H9 (cell line): ENCODE measurements at regions not wholly inside any gene's neighbourhood (a gene's known extent, or its start where the extent isn't known, plus 50 kb on each side); places are given as distances from the start of the nearest gene placed in this dataset.

Experiments
- DNase-seq: peaks from one replicate; pipeline ENCODE4 v3.0.0-alpha.2; 2017
- H2AFZ ChIP-seq: one replicate; pipeline ENCODE4 v1.6.1; 2013; ENCODE audit warnings: mild to moderate bottlenecking, low read length, control low read depth, moderate library complexity
- H2AK5ac ChIP-seq: 2 replicates; pipeline ENCODE4 v1.6.1; 2013; ENCODE audit warnings: low read length, control low read depth, mixed read lengths; ENCODE audit not compliant: insufficient read length
- H2BK120ac ChIP-seq: one replicate; pipeline ENCODE4 v1.6.1; 2013; ENCODE audit warnings: low read depth, mild to moderate bottlenecking, low read length, control low read depth, inconsistent platforms; ENCODE audit not compliant: poor library complexity, severe bottlenecking
- H2BK12ac ChIP-seq: 2 replicates; pipeline ENCODE4 v1.6.1; 2013; ENCODE audit warnings: low read length, control low read depth, mixed read lengths, low read depth; ENCODE audit not compliant: insufficient read length
- H2BK15ac ChIP-seq: 2 replicates; pipeline ENCODE4 v1.6.1; 2013; ENCODE audit warnings: low read depth, low read length, control low read depth
- H2BK20ac ChIP-seq: one replicate; pipeline ENCODE4 v1.6.1; 2013; ENCODE audit warnings: low read depth, mild to moderate bottlenecking, low read length, control low read depth, inconsistent platforms; ENCODE audit not compliant: poor library complexity, severe bottlenecking
- H2BK5ac ChIP-seq: 2 replicates; pipeline ENCODE4 v1.6.1; 2013; ENCODE audit warnings: low read length, control low read depth, mixed read lengths; ENCODE audit not compliant: insufficient read length
- H3K14ac ChIP-seq: 2 replicates; pipeline ENCODE4 v1.6.1; 2013; ENCODE audit warnings: low read length, control low read depth; ENCODE audit not compliant: insufficient read depth
- H3K18ac ChIP-seq: 2 replicates; pipeline ENCODE4 v1.6.1; 2013; ENCODE audit warnings: low read depth, mild to moderate bottlenecking, mixed read lengths, low read length, control low read depth; ENCODE audit not compliant: insufficient read length
- H3K23ac ChIP-seq: 2 replicates; pipeline ENCODE4 v1.6.1; 2013; ENCODE audit warnings: low read length, control low read depth, mixed read lengths, low read depth; ENCODE audit not compliant: insufficient read length
- H3K23me2 ChIP-seq: 2 replicates; pipeline ENCODE4 v1.6.1; 2013; ENCODE audit warnings: low read depth, mild to moderate bottlenecking, mixed read lengths, low read length, control low read depth; ENCODE audit not compliant: insufficient read length, poor library complexity, severe bottlenecking
- H3K27ac ChIP-seq: 2 replicates; pipeline ENCODE4 v1.5.1; 2013; ENCODE audit warnings: low read length, control low read depth, mixed read lengths, low read depth; ENCODE audit not compliant: insufficient read length
- H3K27me3 ChIP-seq: 2 replicates; pipeline ENCODE4 v1.6.1; 2013; ENCODE audit warnings: low read length, control low read depth, inconsistent platforms; ENCODE audit not compliant: insufficient read depth
- H3K4ac ChIP-seq: 2 replicates; pipeline ENCODE4 v1.6.1; 2013; ENCODE audit warnings: low read depth, mild to moderate bottlenecking, control low read depth, inconsistent platforms, low read length, moderate library complexity
- H3K4me1 ChIP-seq: 2 replicates; pipeline ENCODE4 v1.6.1; 2013; ENCODE audit warnings: low read length, control low read depth, inconsistent platforms; ENCODE audit not compliant: insufficient read depth
- H3K4me2 ChIP-seq: 2 replicates; pipeline ENCODE4 v1.6.1; 2013; ENCODE audit warnings: low read length, control low read depth, mixed read lengths; ENCODE audit not compliant: insufficient read length, insufficient read depth
- H3K56ac ChIP-seq: 2 replicates; pipeline ENCODE4 v1.6.1; 2013; ENCODE audit warnings: low read depth, mild to moderate bottlenecking, mixed read lengths, low read length, control low read depth; ENCODE audit not compliant: insufficient read length
- H3K79me1 ChIP-seq: 2 replicates; pipeline ENCODE4 v1.6.1; 2013; ENCODE audit warnings: low read depth, mild to moderate bottlenecking, moderate library complexity, low read length, control low read depth, inconsistent platforms; ENCODE audit not compliant: insufficient read depth, poor library complexity, severe bottlenecking
- H3K79me2 ChIP-seq: 2 replicates; pipeline ENCODE4 v1.6.1; 2013; ENCODE audit warnings: low read length, control low read depth, inconsistent platforms; ENCODE audit not compliant: insufficient read depth
- H3K9ac ChIP-seq: 2 replicates; pipeline ENCODE4 v1.6.1; 2013; ENCODE audit warnings: low read length, control low read depth, mixed read lengths; ENCODE audit not compliant: insufficient read length; ENCODE audit errors: extremely low read depth
- H3K9me3 ChIP-seq: one replicate; pipeline ENCODE4 v1.6.1; 2013; ENCODE audit warnings: low read depth, low read length, inconsistent platforms; ENCODE audit not compliant: control insufficient read depth
- H3T11ph ChIP-seq: one replicate; pipeline ENCODE4 v1.6.1; 2013; ENCODE audit warnings: mild to moderate bottlenecking, low read length, control low read depth, inconsistent platforms
- H4K20me1 ChIP-seq: one replicate; pipeline ENCODE4 v1.6.1; 2013; ENCODE audit not compliant: control insufficient read depth, insufficient read length, insufficient read depth
- H4K5ac ChIP-seq: 2 replicates; pipeline ENCODE4 v1.6.1; 2013; ENCODE audit warnings: low read depth, mild to moderate bottlenecking, mixed read lengths, low read length, control low read depth; ENCODE audit not compliant: insufficient read length
- H4K8ac ChIP-seq: replicated peaks from 2 replicates; pipeline ENCODE4 v1.6.1; 2013; ENCODE audit warnings: low read length, control low read depth, mixed read lengths, low read depth; ENCODE audit not compliant: insufficient read length
- H4K91ac ChIP-seq: 2 replicates; pipeline ENCODE4 v1.6.1; 2013; ENCODE audit warnings: low read depth, mild to moderate bottlenecking, moderate library complexity, mixed read lengths, low read length, control low read depth; ENCODE audit not compliant: insufficient read length
- H3K27ac Mint-ChIP-seq, 3 experiments: 2 replicates in 2 of 3; 3 replicates in 1 of 3; pipeline ENCODE4 v1.8.0; 2020 to 2021; ENCODE audit warnings: mixed read lengths in 3 of 3, mild to moderate bottlenecking in 1 of 3, moderate library complexity in 1 of 3
- H3K27me3 Mint-ChIP-seq: 2 replicates; pipeline ENCODE4 v1.8.0; 2021; ENCODE audit warnings: low read depth, mild to moderate bottlenecking, moderate library complexity, mixed read lengths
- H3K36me3 Mint-ChIP-seq, 3 experiments: 2 replicates in 2 of 3; 3 replicates in 1 of 3; pipeline ENCODE4 v1.8.0; 2020 to 2021; ENCODE audit warnings: low read depth in 3 of 3, mixed read lengths in 3 of 3; ENCODE audit not compliant: insufficient read depth in 1 of 3
- H3K4me1 Mint-ChIP-seq, 2 experiments: 2 replicates each; pipeline ENCODE4 v1.8.0; 2020; ENCODE audit warnings: mixed read lengths in 2 of 2
- H3K4me3 Mint-ChIP-seq, 2 experiments: 2 replicates in 1 of 2; 3 replicates in 1 of 2; pipeline ENCODE4 v1.8.0; 2020 to 2021; ENCODE audit warnings: mild to moderate bottlenecking in 2 of 2, mixed read lengths in 2 of 2, moderate library complexity in 1 of 2
- H3K9me3 Mint-ChIP-seq, 2 experiments: 2 replicates in 1 of 2; 3 replicates in 1 of 2; pipeline ENCODE4 v1.8.0; 2020; ENCODE audit warnings: mild to moderate bottlenecking in 2 of 2, mixed read lengths in 2 of 2, moderate library complexity in 1 of 2
- CTCF ChIP-seq: fragments of 200-600 bp; sonication (generic); conservative IDR thresholded peaks from 3 replicates; pipeline ENCODE4 v1.8.0; 2021; ENCODE audit warnings: antibody characterized with exemption, mild to moderate bottlenecking
- WGBS: extraction: QIAGEN DNeasy Blood & Tissue Kit; methylation state at CpG from one replicate; pipeline ENCODE4 v1.1.7; 2013; ENCODE audit warnings: missing lambda C conversion rate, low lambda C conversion rate, mixed read lengths; ENCODE audit not compliant: insufficient read length; ENCODE audit errors: extremely low coverage; 5-methylcytosine and 5-hydroxymethylcytosine counted together

GRCh38 chr14:38790916-38791315 lies 312.1 kb downstream of the SEC23A start:
- no CpG with 5 or more reads among the region's 3 CpGs for WGBS
- Histone ChIP-seq H4K91ac (no peak overlapping the region), H2BK15ac (no peak overlapping the region), H3K4me2 (no peak overlapping the region), H4K8ac (no peak overlapping the region), H2AK5ac (no peak overlapping the region), H3K14ac (no peak overlapping the region), H4K5ac (no peak overlapping the region), H2BK5ac (no peak overlapping the region), H3K9me3 (no peaks in the 10 kb centered on the region), H2BK12ac (no peak overlapping the region), H2BK20ac (no peak overlapping the region), H3K79me1 (no peaks in the 10 kb centered on the region), H3K23ac (no peak overlapping the region), H3K27me3 (no peaks in the 10 kb centered on the region), H3K27ac (no peak overlapping the region), H3K18ac (no peak overlapping the region), H3K4me1 (no peaks in the 10 kb centered on the region), H3K9ac (no peak overlapping the region), H3T11ph (no peak overlapping the region), H2AFZ (no peak overlapping the region), H3K79me2 (no peaks in the 10 kb centered on the region), H4K20me1 (no peaks in the 10 kb centered on the region), H2BK120ac (no peak overlapping the region), H3K23me2 (no peaks in the 10 kb centered on the region), H3K56ac (no peak overlapping the region), H3K4ac (no peak overlapping the region)
- TF ChIP-seq CTCF = no peak
- Mint-ChIP-seq H3K36me3 (no peaks in the 10 kb centered on the region), H3K4me1 (peaks cover 27 to 32% of the 10 kb centered on the region in 2 experiments), H3K4me3 (no peak overlapping the region), H3K27ac (no peak overlapping the region), H3K27me3 (no peaks in the 10 kb centered on the region), H3K9me3 (no peaks in the 10 kb centered on the region; a peak in 1 of 5 replicates)
- DNase-seq = no peak
